Esophagus muscularis mucosa (tissue), 3 donors: ENCODE measurements at regions not wholly inside any gene's neighbourhood (a gene's known extent, or its start where the extent isn't known, plus 50 kb on each side); places are given as distances from the start of the nearest gene placed in this dataset.

Experiments used
- CTCF ChIP-seq, 3 experiments: fragments of 200-600 bp in 2 of 3; fragments of 450-650 bp in 1 of 3; sonication (generic) in 2 of 3; IDR thresholded peaks; one replicate each; pipeline ENCODE4 v1.5.1; 2017 to 2019; ENCODE audit warnings: antibody characterized with exemption in 3 of 3, mild to moderate bottlenecking in 2 of 3, moderate library complexity in 1 of 3
- POLR2A ChIP-seq: fragments of 450-650 bp; IDR thresholded peaks from one replicate; pipeline ENCODE4 v1.6.1; 2017; ENCODE audit warnings: antibody characterized with exemption, moderate library complexity, mild to moderate bottlenecking, low read depth

- TF ChIP-seq POLR2A, result no peak
- no peak for TF ChIP-seq CTCF (IDR thresholded peaks at IDR 0.05)
Observed at GRCh38 chr5:163790497-163790896, 285.1 kb downstream of the MAT2B start.
